ENCODE measurements at regions not wholly inside any gene's neighbourhood (a gene's known extent, or its start where the extent isn't known, plus 50 kb on each side); places are given as distances from the start of the nearest gene placed in this dataset.

GRCh38 chr4:138407329-138407728 is 165.2 kb upstream of the SLC7A11 start:
- Mint-ChIP-seq H3K36me3 (ENCODE audit: low read depth) (no peaks in the 10 kb centered on the region), H3K4me1 (ENCODE audit: low read depth) (no peaks in the 10 kb centered on the region), H3K9me3 (ENCODE audit: insufficient read depth) (no peaks in the 10 kb centered on the region), H3K27ac (no peak overlapping the region), H3K4me3 (no peak overlapping the region), H3K27me3 (ENCODE audit: low read depth) (no peaks in the 10 kb centered on the region)
- no peak for ATAC-seq
- POLR2A ChIA-PET: no interaction called here
- CTCF ChIA-PET: no interaction called here
- no peak for DNase-seq

- Mint-ChIP-seq H3K4me3 (no peak overlapping the region), H3K27ac (no peak overlapping the region)
- POLR2A ChIA-PET: no interaction called here
Measured at GRCh38 chr4:138406876-138407275, 164.7 kb upstream of the SLC7A11 start.

GRCh38 chr4:138405934-138406567 is 163.9 kb upstream of the SLC7A11 start:
- H3K4me1 Mint-ChIP-seq (ENCODE audit: low read depth): no peaks in the 10 kb centered on the region
- no peak overlapping the region for H3K4me3 Mint-ChIP-seq
- no peaks in the 10 kb centered on the region for H3K36me3 Mint-ChIP-seq (ENCODE audit: low read depth)
- CTCF ChIA-PET: no interaction called here
- H3K9me3 Mint-ChIP-seq (ENCODE audit: insufficient read depth): no peaks in the 10 kb centered on the region
- no peak for ATAC-seq
- H3K27ac Mint-ChIP-seq: no peak overlapping the region
- no peak for DNase-seq
- H3K27me3 Mint-ChIP-seq (ENCODE audit: low read depth): no peaks in the 10 kb centered on the region
- POLR2A ChIA-PET: no interaction called here

More at GRCh38 chr4:138406876-138407275, 164.7 kb upstream of the SLC7A11 start:
- CTCF ChIA-PET: no interaction called here
- no peaks in the 10 kb centered on the region for H3K4me1 Mint-ChIP-seq (ENCODE audit: low read depth)
- H3K36me3 Mint-ChIP-seq (ENCODE audit: low read depth): no peaks in the 10 kb centered on the region
- ATAC-seq (no peak), DNase-seq (no peak)
- no peaks in the 10 kb centered on the region for H3K9me3 Mint-ChIP-seq (ENCODE audit: insufficient read depth)
- no peaks in the 10 kb centered on the region for H3K27me3 Mint-ChIP-seq (ENCODE audit: low read depth)

GRCh38 chr4:138405466-138405891 is 163.3 kb upstream of the SLC7A11 start:
- ChIA-PET CTCF (no interaction called here), POLR2A (no interaction called here)
- no peak overlapping the region for H3K27ac Mint-ChIP-seq
- no peaks in the 10 kb centered on the region for H3K9me3 Mint-ChIP-seq (ENCODE audit: insufficient read depth)
- no peak overlapping the region for H3K4me3 Mint-ChIP-seq
- no peaks in the 10 kb centered on the region for H3K4me1 Mint-ChIP-seq (ENCODE audit: low read depth)
- DNase-seq (no peak), ATAC-seq (no peak)
- no peaks in the 10 kb centered on the region for H3K27me3 Mint-ChIP-seq (ENCODE audit: low read depth)
- H3K36me3 Mint-ChIP-seq (ENCODE audit: low read depth): no peaks in the 10 kb centered on the region

GRCh38 chr4:138404801-138405200 is 162.7 kb upstream of the SLC7A11 start:
- POLR2A ChIA-PET: no interaction called here
- no peaks in the 10 kb centered on the region for H3K36me3 Mint-ChIP-seq (ENCODE audit: low read depth)
- no peaks in the 10 kb centered on the region for H3K27me3 Mint-ChIP-seq (ENCODE audit: low read depth)
- DNase-seq (no peak), ATAC-seq (no peak)
- H3K9me3 Mint-ChIP-seq (ENCODE audit: insufficient read depth): no peaks in the 10 kb centered on the region
- CTCF ChIA-PET: no interaction called here
- H3K27ac Mint-ChIP-seq: no peak overlapping the region
- no peaks in the 10 kb centered on the region for H3K4me1 Mint-ChIP-seq (ENCODE audit: low read depth)
- H3K4me3 Mint-ChIP-seq: no peak overlapping the region

GRCh38 chr4:138404251-138404650 is 162.1 kb upstream of the SLC7A11 start:
- H3K27ac Mint-ChIP-seq: no peak overlapping the region
- POLR2A ChIA-PET: no interaction called here
- H3K4me1 Mint-ChIP-seq (ENCODE audit: low read depth): no peaks in the 10 kb centered on the region
- H3K9me3 Mint-ChIP-seq (ENCODE audit: insufficient read depth): no peaks in the 10 kb centered on the region
- no peak overlapping the region for H3K4me3 Mint-ChIP-seq
- CTCF ChIA-PET: no interaction called here
- no peaks in the 10 kb centered on the region for H3K27me3 Mint-ChIP-seq (ENCODE audit: low read depth)
- no peak for ATAC-seq
- DNase-seq: no peak
- no peaks in the 10 kb centered on the region for H3K36me3 Mint-ChIP-seq (ENCODE audit: low read depth)

- ChIA-PET POLR2A (no interaction called here), CTCF (no interaction called here)
- Mint-ChIP-seq H3K36me3 (ENCODE audit: low read depth) (no peaks in the 10 kb centered on the region), H3K4me1 (ENCODE audit: low read depth) (no peaks in the 10 kb centered on the region), H3K27ac (no peak overlapping the region), H3K9me3 (ENCODE audit: insufficient read depth) (no peaks in the 10 kb centered on the region), H3K4me3 (no peak overlapping the region), H3K27me3 (ENCODE audit: low read depth) (no peaks in the 10 kb centered on the region)
- DNase-seq: no peak
- ATAC-seq: no peak
Measured at GRCh38 chr4:138401334-138401733, 159.2 kb upstream of the SLC7A11 start.

GRCh38 chr4:138400543-138400942 is 158.4 kb upstream of the SLC7A11 start:
- ChIA-PET POLR2A (no interaction called here), CTCF (no interaction called here)
- Mint-ChIP-seq H3K4me3 (no peak overlapping the region), H3K27ac (no peak overlapping the region), H3K36me3 (ENCODE audit: low read depth) (no peaks in the 10 kb centered on the region), H3K27me3 (ENCODE audit: low read depth) (no peaks in the 10 kb centered on the region), H3K9me3 (ENCODE audit: insufficient read depth) (no peaks in the 10 kb centered on the region), H3K4me1 (ENCODE audit: low read depth) (no peaks in the 10 kb centered on the region)
- no peak for DNase-seq
- no peak for ATAC-seq

- Mint-ChIP-seq H3K27ac (no peak overlapping the region), H3K27me3 (ENCODE audit: low read depth) (no peaks in the 10 kb centered on the region), H3K9me3 (ENCODE audit: insufficient read depth) (no peaks in the 10 kb centered on the region), H3K36me3 (ENCODE audit: low read depth) (no peaks in the 10 kb centered on the region), H3K4me3 (no peak overlapping the region), H3K4me1 (ENCODE audit: low read depth) (no peaks in the 10 kb centered on the region)
- ATAC-seq: no peak
- ChIA-PET POLR2A (no interaction called here), CTCF (no interaction called here)
- DNase-seq: no peak
Measured at GRCh38 chr4:138400066-138400465, 157.9 kb upstream of the SLC7A11 start.

GRCh38 chr4:138399081-138399480 is 156.9 kb upstream of the SLC7A11 start:
- POLR2A ChIA-PET: no interaction called here
- CTCF ChIA-PET: no interaction called here
- ATAC-seq: no peak
- H3K4me3 Mint-ChIP-seq: no peak overlapping the region
- H3K27ac Mint-ChIP-seq: no peak overlapping the region
- no peak for DNase-seq
- no peaks in the 10 kb centered on the region for H3K27me3 Mint-ChIP-seq (ENCODE audit: low read depth)
- no peaks in the 10 kb centered on the region for H3K9me3 Mint-ChIP-seq (ENCODE audit: insufficient read depth)
- no peaks in the 10 kb centered on the region for H3K36me3 Mint-ChIP-seq (ENCODE audit: low read depth)
- H3K4me1 Mint-ChIP-seq (ENCODE audit: low read depth): no peaks in the 10 kb centered on the region

GRCh38 chr4:138398322-138398721 is 156.2 kb upstream of the SLC7A11 start:
- no peak overlapping the region for H3K27ac Mint-ChIP-seq
- no peaks in the 10 kb centered on the region for H3K4me1 Mint-ChIP-seq (ENCODE audit: low read depth)
- H3K4me3 Mint-ChIP-seq: no peak overlapping the region
- CTCF ChIA-PET: no interaction called here
- H3K9me3 Mint-ChIP-seq (ENCODE audit: insufficient read depth): no peaks in the 10 kb centered on the region
- H3K27me3 Mint-ChIP-seq (ENCODE audit: low read depth): no peaks in the 10 kb centered on the region
- POLR2A ChIA-PET: no interaction called here
- ATAC-seq (no peak), DNase-seq (no peak)
- no peaks in the 10 kb centered on the region for H3K36me3 Mint-ChIP-seq (ENCODE audit: low read depth)

GRCh38 chr4:138393886-138394610 is 151.9 kb upstream of the SLC7A11 start:
- CTCF ChIA-PET: no interaction called here

GRCh38 chr4:138392751-138393308 is 150.7 kb upstream of the SLC7A11 start:
- no peak for DNase-seq
- H3K4me1 Mint-ChIP-seq (ENCODE audit: low read depth): no peaks in the 10 kb centered on the region
- CTCF ChIA-PET: no interaction called here

More at GRCh38 chr4:138393886-138394610, 151.9 kb upstream of the SLC7A11 start:
- Mint-ChIP-seq H3K36me3 (ENCODE audit: low read depth) (no peaks in the 10 kb centered on the region), H3K4me1 (ENCODE audit: low read depth) (no peaks in the 10 kb centered on the region), H3K4me3 (no peak overlapping the region), H3K27ac (no peak overlapping the region), H3K9me3 (ENCODE audit: insufficient read depth) (no peaks in the 10 kb centered on the region), H3K27me3 (ENCODE audit: low read depth) (no peaks in the 10 kb centered on the region)
- DNase-seq (no peak), ATAC-seq (no peak)
- POLR2A ChIA-PET: no interaction called here

More at GRCh38 chr4:138392751-138393308, 150.7 kb upstream of the SLC7A11 start:
- H3K27ac Mint-ChIP-seq: no peak overlapping the region
- no peak overlapping the region for H3K4me3 Mint-ChIP-seq
- no peak for ATAC-seq
- POLR2A ChIA-PET: no interaction called here
- H3K36me3 Mint-ChIP-seq (ENCODE audit: low read depth): no peaks in the 10 kb centered on the region
- no peaks in the 10 kb centered on the region for H3K27me3 Mint-ChIP-seq (ENCODE audit: low read depth)
- no peaks in the 10 kb centered on the region for H3K9me3 Mint-ChIP-seq (ENCODE audit: insufficient read depth)

Data from activated CD8-positive, alpha-beta T cell treated with anti-CD3 and anti-CD28 coated beads, Interleukin-2, amount 10 ng/mL, durations not matched to agents 7 days and 5 days (primary cell).